SK-N-SH (cell line): ENCODE measurements at regions not wholly inside any gene's neighbourhood (a gene's known extent, or its start where the extent isn't known, plus 50 kb on each side); places are given as distances from the start of the nearest gene placed in this dataset.

Experiments used
- CTCF ChIA-PET: fragments of 300-600, 350-600 bp; formaldehyde crosslinking; extraction: SDS; loops from one replicate; lab custom pipeline; 2021; lab: Yijun Ruan, JAX
- POLR2A ChIA-PET: fragments of 350-600 bp; sonication (Branson Sonifier 250); formaldehyde crosslinking; extraction: SDS; loops from one replicate; lab custom pipeline; 2020; ENCODE audit warnings: antibody characterized with exemption, inconsistent platforms; lab: Yijun Ruan, JAX
- DNase-seq: peaks from one replicate; pipeline ENCODE4 v3.0.0; 2012
- H2AFZ ChIP-seq: fragments of 200-600 bp; sonication (generic); 2 replicates; pipeline ENCODE4 v1.8.1; 2016; ENCODE audit warnings: antibody characterized with exemption, mild to moderate bottlenecking, low read depth
- H3F3A ChIP-seq: fragments of 200-600 bp; sonication (generic); replicated peaks from 2 replicates; pipeline ENCODE3; 2016; ENCODE audit warnings: antibody characterized with exemption, mild to moderate bottlenecking; ENCODE audit not compliant: insufficient read depth
- H3K27ac ChIP-seq, 2 experiments: fragments of 200-500 bp in 1 of 2; fragments of 200-600 bp in 1 of 2; sonication (Bioruptor generic) in 1 of 2; sonication (generic), shearing (Covaris generic) in 1 of 2; 2 replicates each; pipeline versions ENCODE4 v1.5.1 to v1.6.1; 2014 to 2016; ENCODE audit warnings: low read depth in 2 of 2, inconsistent platforms in 1 of 2, low read length in 1 of 2, mild to moderate bottlenecking in 1 of 2, mixed read lengths in 1 of 2
- H3K27me3 ChIP-seq: fragments of 200-600 bp; sonication (generic), shearing (Covaris generic); 2 replicates; pipeline ENCODE4 v1.6.1; 2016; ENCODE audit warnings: mixed run types; ENCODE audit not compliant: insufficient read depth
- H3K36me3 ChIP-seq, 2 experiments: fragments of 200-500 bp in 1 of 2; fragments of 200-600 bp in 1 of 2; sonication (Bioruptor generic) in 1 of 2; sonication (generic) in 1 of 2; replicated peaks in 1 of 2; 2 replicates each; pipeline versions ENCODE3 to v1.5.1; 2014 to 2016; ENCODE audit warnings: low read length in 1 of 2, mild to moderate bottlenecking in 1 of 2; ENCODE audit not compliant: insufficient read depth in 2 of 2, control insufficient read depth in 1 of 2
- H3K4me1 ChIP-seq, 2 experiments: fragments of 200-500 bp in 1 of 2; fragments of 200-600 bp in 1 of 2; sonication (Bioruptor generic) in 1 of 2; sonication (generic), shearing (Covaris generic) in 1 of 2; 2 replicates each; pipeline versions ENCODE4 v1.5.1 to v1.6.1; 2014 to 2016; ENCODE audit warnings: low read depth in 1 of 2, low read length in 1 of 2, mixed run types in 1 of 2; ENCODE audit not compliant: insufficient read depth in 2 of 2, control insufficient read depth in 1 of 2
- H3K4me2 ChIP-seq: fragments of 200-600 bp; sonication (generic), shearing (Covaris generic); 2 replicates; pipeline ENCODE4 v1.6.1; 2017; ENCODE audit warnings: mixed run types
- H3K4me3 ChIP-seq, 2 experiments: fragments of 200-500 bp in 1 of 2; fragments of 200-600 bp in 1 of 2; sonication (Bioruptor generic) in 1 of 2; sonication (generic), shearing (Covaris generic) in 1 of 2; 2 replicates each; pipeline versions ENCODE4 v1.5.1 to v1.8.1; 2014 to 2016; ENCODE audit warnings: low read depth in 2 of 2, inconsistent platforms in 1 of 2, low read length in 1 of 2, mild to moderate bottlenecking in 1 of 2, mixed read lengths in 1 of 2, moderate library complexity in 1 of 2
- H3K79me2 ChIP-seq: fragments of 200-600 bp; sonication (generic); 2 replicates; pipeline ENCODE4 v1.8.1; 2017; ENCODE audit warnings: mild to moderate bottlenecking; ENCODE audit not compliant: insufficient read depth
- H3K9ac ChIP-seq: fragments of 200-600 bp; sonication (generic); 2 replicates; pipeline ENCODE4 v1.6.1; 2017; ENCODE audit warnings: mixed run types
- H3K9me2 ChIP-seq: fragments of 200-600 bp; sonication (generic); 2 replicates; pipeline ENCODE4 v1.6.1; 2017; ENCODE audit warnings: mixed run types
- H3K9me3 ChIP-seq: fragments of 200-600 bp; sonication (generic); 2 replicates; pipeline ENCODE4 v1.6.1; 2017; ENCODE audit warnings: mixed run types, mild to moderate bottlenecking, moderate library complexity
- H4K20me1 ChIP-seq: fragments of 200-600 bp; sonication (generic); 2 replicates; pipeline ENCODE4 v1.6.1; 2017; ENCODE audit warnings: mild to moderate bottlenecking, mixed run types; ENCODE audit not compliant: insufficient read depth
- CHD2 ChIP-seq: fragments of 150-350 bp; IDR thresholded peaks from 2 replicates; pipeline ENCODE4 v1.6.1; 2018; ENCODE audit warnings: low read length; ENCODE audit not compliant: partially characterized antibody
- CTCF ChIP-seq: fragments of 200-600 bp; sonication (generic); IDR thresholded peaks from 2 replicates; pipeline ENCODE4 v1.6.1; 2017; ENCODE audit warnings: antibody characterized with exemption, mild to moderate bottlenecking, moderate library complexity
- EP300 ChIP-seq, 2 experiments: IDR thresholded peaks; 2 replicates each; pipeline versions ENCODE4 v1.4.0 to v1.6.1; 2012; ENCODE audit warnings: borderline replicate concordance in 1 of 2, low read depth in 1 of 2, low read length in 1 of 2
- FOXM1 ChIP-seq: IDR thresholded peaks from 2 replicates; pipeline ENCODE4 v1.4.0; 2012; ENCODE audit warnings: low read depth, mild to moderate bottlenecking
- GATA2 ChIP-seq: sonication (generic); formaldehyde crosslinking; IDR thresholded peaks from 2 replicates; pipeline ENCODE4 v1.5.0; 2020; ENCODE audit warnings: mild to moderate bottlenecking, missing genetic modification reagents
- JUND ChIP-seq: IDR thresholded peaks from 2 replicates; pipeline ENCODE4 v1.4.0; 2012
- MAX ChIP-seq: IDR thresholded peaks from 2 replicates; pipeline ENCODE4 v1.4.0; 2012; ENCODE audit warnings: low read depth
- MEF2A ChIP-seq: IDR thresholded peaks from 2 replicates; pipeline ENCODE4 v1.4.0; 2012; ENCODE audit warnings: low read depth, borderline replicate concordance
- NFIC ChIP-seq: IDR thresholded peaks from 2 replicates; pipeline ENCODE4 v1.4.0; 2012; ENCODE audit warnings: borderline replicate concordance
- PBX3 ChIP-seq: IDR thresholded peaks from 2 replicates; pipeline ENCODE4; 2012
- RAD21 ChIP-seq: IDR thresholded peaks from 2 replicates; pipeline ENCODE4 v1.6.1; 2012; ENCODE audit warnings: mild to moderate bottlenecking, low read length
- RCOR1 ChIP-seq: fragments of 150-350 bp; IDR thresholded peaks from 2 replicates; pipeline ENCODE4 v1.6.1; 2017; ENCODE audit warnings: antibody characterized with exemption, low read length
- REST ChIP-seq: IDR thresholded peaks from 2 replicates; pipeline ENCODE4 v1.6.1; 2012; ENCODE audit warnings: mild to moderate bottlenecking, low read depth, low read length, moderate library complexity
- RFX5 ChIP-seq: IDR thresholded peaks from 2 replicates; pipeline ENCODE4 v1.6.1; 2012; ENCODE audit warnings: mild to moderate bottlenecking, improper control_type of control experiment, low read length
- RXRA ChIP-seq: IDR thresholded peaks from 2 replicates; pipeline ENCODE4 v1.4.0; 2012; ENCODE audit warnings: low read depth, mild to moderate bottlenecking, borderline replicate concordance
- TAF1 ChIP-seq: IDR thresholded peaks from 2 replicates; pipeline ENCODE4 v1.6.1; 2012; ENCODE audit warnings: low read depth, mild to moderate bottlenecking, low read length, moderate library complexity, borderline replicate concordance
- TCF12 ChIP-seq: IDR thresholded peaks from 2 replicates; pipeline ENCODE4 v1.4.0; 2012
- YY1 ChIP-seq: IDR thresholded peaks from 2 replicates; pipeline ENCODE4 v1.4.0; 2012; ENCODE audit warnings: low read depth, mild to moderate bottlenecking
- ZBTB33 ChIP-seq: IDR thresholded peaks from 2 replicates; pipeline ENCODE4 v1.4.0; 2012; ENCODE audit warnings: low read depth, borderline replicate concordance
- WGBS: methylation state at CpG from one replicate; pipeline ENCODE4 v1.1.6; 2017; ENCODE audit warnings: low lambda C conversion rate; 5-methylcytosine and 5-hydroxymethylcytosine counted together

- Histone ChIP-seq H3K27me3 (no peaks in the 10 kb centered on the region; the same call in 1 of the 2 replicates), H3K4me3 (no peak overlapping the region), H2AFZ (no peak overlapping the region), H3F3A (no peaks in the 10 kb centered on the region), H3K27ac (no peak overlapping the region), H3K4me2 (no peak overlapping the region), H3K9me2 (no peaks in the 10 kb centered on the region), H3K9ac (no peak overlapping the region), H4K20me1 (no peaks in the 10 kb centered on the region)
- DNase-seq: no peak
- TF ChIP-seq NFIC (no peak), YY1 (no peak), CHD2 (no peak), JUND (no peak), TCF12 (no peak), TAF1 (no peak), RXRA (no peak), MAX (no peak), RCOR1 (no peak), REST (no peak), ZBTB33 (no peak)
- TF ChIP-seq, all 33 proteins: peak for 0
- ChIA-PET CTCF (no interaction called here), POLR2A (no interaction called here)
- no peaks in the 10 kb centered on the region for H3K9me3 ChIP-seq
- WGBS: 5% methylated on average over 2 of the region's 2 CpGs
- no peaks in the 10 kb centered on the region for H3K36me3 ChIP-seq
- H3K79me2 ChIP-seq: no peaks in the 10 kb centered on the region
- no peaks in the 10 kb centered on the region; a peak in 1 of 4 replicates for H3K4me1 ChIP-seq
These were observed 152.0 kb upstream of the AVPR1A start for GRCh38 chr12:63302941-63303536.

- H3K9ac ChIP-seq: no peak overlapping the region
- H4K20me1 ChIP-seq: no peaks in the 10 kb centered on the region
- no peak overlapping the region for H3K27ac ChIP-seq
- H3K9me2 ChIP-seq: no peaks in the 10 kb centered on the region
- no peak overlapping the region for H3K4me2 ChIP-seq
- H3K27me3 ChIP-seq: no peaks in the 10 kb centered on the region; the same call in 1 of the 2 replicates
- H3K79me2 ChIP-seq: no peaks in the 10 kb centered on the region
- WGBS: 18% methylated on average over 7 of the region's 7 CpGs
- POLR2A ChIA-PET: no interaction called here
- CTCF ChIA-PET: no interaction called here
- no peak for DNase-seq
- H3K36me3 ChIP-seq: no peaks in the 10 kb centered on the region
- no peak overlapping the region for H3K4me3 ChIP-seq
- H3F3A ChIP-seq: no peaks in the 10 kb centered on the region
- no peaks in the 10 kb centered on the region for H3K9me3 ChIP-seq
- no peaks in the 10 kb centered on the region; a peak in 1 of 4 replicates for H3K4me1 ChIP-seq
- no peak overlapping the region for H2AFZ ChIP-seq
- TF ChIP-seq MEF2A: no peak
- no peak for TF ChIP-seq RFX5
- TF ChIP-seq CHD2: no peak
- no peak for TF ChIP-seq FOXM1
- no peak for TF ChIP-seq CTCF
- no peak for TF ChIP-seq TCF12
- no peak for TF ChIP-seq GATA2 (CRISPR knock-in tag)
- TF ChIP-seq RAD21: no peak
- no peak for TF ChIP-seq PBX3
- no peak for TF ChIP-seq MAX
- TF ChIP-seq EP300 (IDR thresholded peaks at IDR 0.05; ENCODE audit: borderline replicate concordance in 1 of 2, low read depth in 1 of 2, low read length in 1 of 2): no peak
These were observed 151.4 kb upstream of the AVPR1A start for GRCh38 chr12:63302269-63302940.
